ENCODE measurements at regions not wholly inside any gene's neighbourhood (a gene's known extent, or its start where the extent isn't known, plus 50 kb on each side); places are given as distances from the start of the nearest gene placed in this dataset.
"Not testable (repeated sequence)": the region's sequence is repeated elsewhere in the genome, so short reads cannot be mapped to it uniquely, and the experiment has no call there.

GRCh38 chr6:163732479-163732878 lies 318.0 kb downstream of the QKI start:
- ChIA-PET RAD21 (ENCODE audit: low non-redundant PET in 1 of 2, low total read pairs in 2 of 2, uncharacterized antibody in 2 of 2, unreplicated experiment in 2 of 2) (no interaction called here), POLR2A (no interaction called here), CTCF (no interaction called here)
- BruUV-seq (replicated peaks): no TSS peak
- no peak overlapping the region for H3K4me2 ChIP-seq (ENCODE audit: low read length)
- no peaks in the 10 kb centered on the region for H3K9me3 ChIP-seq (ENCODE audit: control insufficient read depth in 1 of 2, insufficient read depth in 1 of 2, low read depth in 1 of 2, low read length in 2 of 2)
- no peaks in the 10 kb centered on the region for H3K79me2 ChIP-seq (ENCODE audit: insufficient read depth, low read length)
- DNase-seq (ENCODE audit: low read depth, low spot score): no peak
- H3K4me1 ChIP-seq (ENCODE audit: control insufficient read depth in 1 of 2, insufficient read depth in 2 of 2, low read length in 2 of 2): no peaks in the 10 kb centered on the region
- TF ChIP-seq ELF1 (IDR thresholded peaks at IDR 0.05; ENCODE audit: borderline replicate concordance, low read depth) (no peak), YY1 (IDR thresholded peaks at IDR 0.05; ENCODE audit: extremely low read depth, insufficient replicate concordance, low read depth, low read length) (no peak), JUND (IDR thresholded peaks at IDR 0.05) (no peak), MAX (IDR thresholded peaks at IDR 0.05) (no peak), ZBTB33 (IDR thresholded peaks at IDR 0.05; ENCODE audit: extremely low read depth, insufficient replicate concordance, low read length) (no peak), ATF3 (IDR thresholded peaks at IDR 0.05) (no peak), EZH2 (IDR thresholded peaks at IDR 0.05) (no peak), SP1 (IDR thresholded peaks at IDR 0.05; ENCODE audit: low read depth) (no peak), CEBPB (IDR thresholded peaks at IDR 0.05; ENCODE audit: low read depth) (no peak), POLR2A (IDR thresholded peaks at IDR 0.05; ENCODE audit: borderline replicate concordance, extremely low read depth, insufficient read depth, insufficient read length) (no peak), RAD21 (IDR thresholded peaks at IDR 0.05; ENCODE audit: low read depth) (no peak), EZH2phosphoT487 (IDR thresholded peaks at IDR 0.05; ENCODE audit: borderline replicate concordance) (no peak), FOSL1 (IDR thresholded peaks at IDR 0.05; ENCODE audit: low read depth) (no peak), EGR1 (IDR thresholded peaks at IDR 0.05; ENCODE audit: low read depth) (no peak), ZNF274 (IDR thresholded peaks at IDR 0.05; ENCODE audit: low read depth, low read length) (no peak), REST (IDR thresholded peaks at IDR 0.05; ENCODE audit: low read depth) (no peak)
- no peaks in the 10 kb centered on the region for H3K27me3 ChIP-seq (ENCODE audit: insufficient read depth, low read length)
- H4K20me1 ChIP-seq (ENCODE audit: insufficient read depth): no peaks in the 10 kb centered on the region
- H3K9ac ChIP-seq (ENCODE audit: low read length): no peak overlapping the region
- H3K9me2 ChIP-seq (ENCODE audit: insufficient read depth): no peaks in the 10 kb centered on the region
- H3K4me3 ChIP-seq (replicated peaks in 1 of 2; ENCODE audit: low read depth in 1 of 2, low read length in 2 of 2): no peak overlapping the region
- no peaks in the 10 kb centered on the region for H3K36me3 ChIP-seq (ENCODE audit: control insufficient read depth in 1 of 2, insufficient read depth in 2 of 2, low read length in 2 of 2)
- intact Hi-C loops (cut with micrococcal nuclease): no loop called here
- H3K27ac ChIP-seq (ENCODE audit: low read depth, low read length): no peak overlapping the region
- no peak overlapping the region for H2AFZ ChIP-seq (ENCODE audit: low read depth, low read length, poor library complexity, severe bottlenecking)
- ATAC-seq: no peak

GRCh38 chr6:163732014-163732351 lies 317.5 kb downstream of the QKI start:
- H3K4me2 ChIP-seq (ENCODE audit: low read length); ATAC-seq; H2AFZ ChIP-seq (ENCODE audit: low read depth, low read length, poor library complexity, severe bottlenecking); POLR2A ChIA-PET; H3K9me2 ChIP-seq (ENCODE audit: insufficient read depth); H3K27ac ChIP-seq (ENCODE audit: low read depth, low read length); BruUV-seq (replicated peaks); H3K4me1 ChIP-seq (ENCODE audit: control insufficient read depth in 1 of 2, insufficient read depth in 2 of 2, low read length in 2 of 2); H3K9ac ChIP-seq (ENCODE audit: low read length); H4K20me1 ChIP-seq (ENCODE audit: insufficient read depth); DNase-seq (ENCODE audit: low read depth, low spot score); H3K4me3 ChIP-seq (replicated peaks in 1 of 2; ENCODE audit: low read depth in 1 of 2, low read length in 2 of 2); H3K36me3 ChIP-seq (ENCODE audit: control insufficient read depth in 1 of 2, insufficient read depth in 2 of 2, low read length in 2 of 2); intact Hi-C loops (cut with micrococcal nuclease); RAD21 ChIA-PET (ENCODE audit: low non-redundant PET in 1 of 2, low total read pairs in 2 of 2, uncharacterized antibody in 2 of 2, unreplicated experiment in 2 of 2); H3K9me3 ChIP-seq (ENCODE audit: control insufficient read depth in 1 of 2, insufficient read depth in 1 of 2, low read depth in 1 of 2, low read length in 2 of 2); H3K79me2 ChIP-seq (ENCODE audit: insufficient read depth, low read length); H3K27me3 ChIP-seq (ENCODE audit: insufficient read depth, low read length); CTCF ChIA-PET: not testable (repeated sequence)
